DMS79 (cell line): ENCODE measurements at regions not wholly inside any gene's neighbourhood (a gene's known extent, or its start where the extent isn't known, plus 50 kb on each side); places are given as distances from the start of the nearest gene placed in this dataset.
A peak's percentile ranks its signal among the peaks of the same experiment; 100 is the strongest.

ENCODE experiments used
- DNase-seq: peaks from one replicate; lab custom pipeline; 2025; lab: John Stamatoyannopoulos, UW

GRCh38 chr5:35478856-35479682 is 138.6 kb upstream of the SPEF2 start:
- DNase-seq = no peak

- no peak for DNase-seq
Measured at GRCh38 chr5:35477911-35478310, 139.8 kb upstream of the SPEF2 start.

- DNase-seq = no peak
Measured at GRCh38 chr5:35477321-35477720, 140.3 kb upstream of the SPEF2 start.

GRCh38 chr5:35476797-35477196 is 140.9 kb upstream of the SPEF2 start:
- DNase-seq = no peak

- DNase-seq = no peak
Measured at GRCh38 chr5:35476036-35476435, 141.6 kb upstream of the SPEF2 start.

- no peak for DNase-seq
Measured at GRCh38 chr5:35473589-35473988, 144.1 kb upstream of the SPEF2 start.

- no peak for DNase-seq
Measured at GRCh38 chr5:35470866-35471265, 146.8 kb upstream of the SPEF2 start.

GRCh38 chr5:35468811-35469210 is 148.9 kb upstream of the SPEF2 start:
- no peak for DNase-seq

- DNase-seq = no peak
Measured at GRCh38 chr5:35466746-35467145, 150.9 kb upstream of the SPEF2 start.

- DNase-seq = no peak
Measured at GRCh38 chr5:35464757-35465156, 152.9 kb upstream of the SPEF2 start.

GRCh38 chr5:35461530-35461929 is 156.1 kb upstream of the SPEF2 start:
- DNase-seq = no peak

- DNase-seq = peak; percentile 70
Measured at GRCh38 chr5:35458824-35459207, 158.8 kb upstream of the SPEF2 start.

- DNase-seq = no peak
Measured at GRCh38 chr5:35457912-35458823, 159.5 kb upstream of the SPEF2 start.

- no peak for DNase-seq
Measured at GRCh38 chr5:35456506-35456905, 161.2 kb upstream of the SPEF2 start.

GRCh38 chr5:35454011-35454525 is 163.6 kb upstream of the SPEF2 start:
- DNase-seq = no peak

GRCh38 chr5:35443803-35444595 is 173.7 kb upstream of the SPEF2 start:
- DNase-seq = no peak

- DNase-seq = no peak
Measured at GRCh38 chr5:35442885-35443639, 174.6 kb upstream of the SPEF2 start.

- no peak for DNase-seq
Measured at GRCh38 chr5:35440409-35440808, 177.3 kb upstream of the SPEF2 start.

GRCh38 chr5:35438786-35439185 is 178.9 kb upstream of the SPEF2 start:
- no peak for DNase-seq

- no peak for DNase-seq
Measured at GRCh38 chr5:35438288-35438687, 179.4 kb upstream of the SPEF2 start.

- no peak for DNase-seq
Measured at GRCh38 chr5:35436400-35437057, 181.1 kb upstream of the SPEF2 start.
